ENCODE measurements at regions not wholly inside any gene's neighbourhood (a gene's known extent, or its start where the extent isn't known, plus 50 kb on each side); places are given as distances from the start of the nearest gene placed in this dataset.

DNA sequence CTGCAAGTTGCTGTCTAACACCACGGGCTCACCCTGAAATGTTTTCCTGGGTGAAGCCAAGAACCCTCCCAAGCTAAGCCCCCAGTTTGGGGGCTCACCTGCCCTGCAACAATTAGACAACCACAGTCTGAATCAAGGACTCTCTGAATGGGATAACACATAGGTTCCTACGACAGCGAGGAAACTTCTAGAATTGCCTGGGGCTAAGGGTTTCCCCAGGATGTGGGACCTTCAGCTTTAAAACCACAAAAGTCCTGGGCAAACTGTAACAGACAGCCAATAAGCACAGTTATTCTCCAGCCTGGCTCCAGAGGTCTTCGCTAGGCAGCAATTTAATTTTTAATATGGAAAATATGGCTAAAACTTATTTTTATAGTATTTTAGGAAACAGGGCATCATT, 162.6 kb downstream of the PRKX start:
- Mint-ChIP-seq H3K4me1 (ENCODE audit: unreplicated experiment) (no peaks in the 10 kb centered on the region), H3K27me3 (ENCODE audit: unreplicated experiment) (no peaks in the 10 kb centered on the region), H3K9me3 (ENCODE audit: unreplicated experiment) (no peaks in the 10 kb centered on the region), H3K27ac (ENCODE audit: unreplicated experiment) (no peak overlapping the region), H3K36me3 (ENCODE audit: low read depth, unreplicated experiment) (no peaks in the 10 kb centered on the region), H3K4me3 (ENCODE audit: unreplicated experiment) (no peak overlapping the region)
- no peak for DNase-seq (ENCODE audit: low spot score)
- TF ChIP-seq, protein P1, sequence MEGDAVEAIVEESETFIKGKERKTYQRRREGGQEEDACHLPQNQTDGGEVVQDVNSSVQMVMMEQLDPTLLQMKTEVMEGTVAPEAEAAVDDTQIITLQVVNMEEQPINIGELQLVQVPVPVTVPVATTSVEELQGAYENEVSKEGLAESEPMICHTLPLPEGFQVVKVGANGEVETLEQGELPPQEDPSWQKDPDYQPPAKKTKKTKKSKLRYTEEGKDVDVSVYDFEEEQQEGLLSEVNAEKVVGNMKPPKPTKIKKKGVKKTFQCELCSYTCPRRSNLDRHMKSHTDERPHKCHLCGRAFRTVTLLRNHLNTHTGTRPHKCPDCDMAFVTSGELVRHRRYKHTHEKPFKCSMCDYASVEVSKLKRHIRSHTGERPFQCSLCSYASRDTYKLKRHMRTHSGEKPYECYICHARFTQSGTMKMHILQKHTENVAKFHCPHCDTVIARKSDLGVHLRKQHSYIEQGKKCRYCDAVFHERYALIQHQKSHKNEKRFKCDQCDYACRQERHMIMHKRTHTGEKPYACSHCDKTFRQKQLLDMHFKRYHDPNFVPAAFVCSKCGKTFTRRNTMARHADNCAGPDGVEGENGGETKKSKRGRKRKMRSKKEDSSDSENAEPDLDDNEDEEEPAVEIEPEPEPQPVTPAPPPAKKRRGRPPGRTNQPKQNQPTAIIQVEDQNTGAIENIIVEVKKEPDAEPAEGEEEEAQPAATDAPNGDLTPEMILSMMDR (IDR thresholded peaks at IDR 0.05; ENCODE audit: unreplicated experiment) = no peak

DNA sequence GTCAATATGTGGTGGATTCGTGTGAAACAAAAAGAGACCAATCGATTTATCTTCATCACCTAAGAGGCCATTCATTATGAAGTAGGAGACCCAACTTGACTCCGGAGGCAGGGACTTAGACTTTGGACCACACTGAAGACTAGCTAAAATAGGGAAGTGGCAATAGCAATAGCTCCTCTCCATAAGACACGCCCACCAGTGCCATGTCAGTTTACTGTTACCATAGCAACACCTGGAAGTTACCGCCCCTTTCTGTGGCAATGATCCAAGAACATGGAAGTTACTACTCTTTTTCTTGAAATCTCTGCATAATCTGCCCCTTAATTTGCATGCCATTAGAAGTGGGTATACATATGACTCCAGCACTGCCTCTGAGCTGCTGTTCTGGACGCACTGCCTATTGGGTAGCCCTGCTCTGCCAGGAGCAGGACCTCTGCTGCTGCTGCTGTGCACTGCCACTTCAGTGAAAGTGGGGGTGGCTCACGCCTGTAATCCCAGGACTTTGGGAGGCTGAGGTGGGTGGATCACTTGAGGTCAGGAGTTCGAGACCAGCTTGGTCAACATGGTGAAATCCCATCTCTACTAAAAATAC, 163.2 kb downstream of the PRKX start:
- no peaks in the 10 kb centered on the region for H3K4me1 Mint-ChIP-seq (ENCODE audit: unreplicated experiment)
- H3K27ac Mint-ChIP-seq (ENCODE audit: unreplicated experiment) = no peak overlapping the region
- no peaks in the 10 kb centered on the region for H3K27me3 Mint-ChIP-seq (ENCODE audit: unreplicated experiment)
- H3K36me3 Mint-ChIP-seq (ENCODE audit: low read depth, unreplicated experiment) = no peaks in the 10 kb centered on the region
- DNase-seq (ENCODE audit: low spot score) = no peak
- no peaks in the 10 kb centered on the region for H3K9me3 Mint-ChIP-seq (ENCODE audit: unreplicated experiment)
- TF ChIP-seq, protein P1 (IDR thresholded peaks at IDR 0.05; ENCODE audit: unreplicated experiment) = no peak
- H3K4me3 Mint-ChIP-seq (ENCODE audit: unreplicated experiment) = no peak overlapping the region

DNA sequence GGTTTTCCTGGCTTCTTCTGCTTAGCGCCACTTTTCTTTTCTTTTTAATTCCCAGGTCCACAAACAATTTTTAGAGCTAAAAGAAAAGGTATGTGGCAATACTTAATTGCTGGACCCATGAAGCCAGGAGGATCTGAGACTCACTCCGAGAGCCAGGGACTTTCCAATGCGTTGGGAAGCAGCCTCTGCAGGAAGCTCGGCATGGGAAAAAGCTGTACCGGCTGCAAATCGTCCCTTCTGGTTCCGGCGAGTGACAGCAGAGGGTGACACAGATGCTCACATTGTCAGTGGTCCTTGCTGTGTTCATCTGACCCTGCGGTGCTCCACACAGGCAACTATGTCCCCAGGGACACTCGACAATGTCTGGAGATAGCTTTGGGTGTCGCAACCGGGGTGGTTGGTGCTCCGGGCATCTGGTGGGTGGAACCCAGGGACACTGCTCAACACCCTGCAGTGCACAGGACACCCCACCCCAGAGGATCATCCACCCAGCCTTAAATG, 164.0 kb downstream of the PRKX start:
- H3K27ac Mint-ChIP-seq (ENCODE audit: unreplicated experiment) = no peak overlapping the region
- no peaks in the 10 kb centered on the region for H3K4me1 Mint-ChIP-seq (ENCODE audit: unreplicated experiment)
- DNase-seq (ENCODE audit: low spot score) = no peak
- no peaks in the 10 kb centered on the region for H3K36me3 Mint-ChIP-seq (ENCODE audit: low read depth, unreplicated experiment)
- H3K27me3 Mint-ChIP-seq (ENCODE audit: unreplicated experiment) = no peaks in the 10 kb centered on the region
- TF ChIP-seq, protein P1 (IDR thresholded peaks at IDR 0.05; ENCODE audit: unreplicated experiment) = no peak
- no peak overlapping the region for H3K4me3 Mint-ChIP-seq (ENCODE audit: unreplicated experiment)
- H3K9me3 Mint-ChIP-seq (ENCODE audit: unreplicated experiment) = no peaks in the 10 kb centered on the region

GRCh38 chrX:3548765-3549391, 164.6 kb downstream of the PRKX start:
- TF ChIP-seq, protein P1 (IDR thresholded peaks at IDR 0.05; ENCODE audit: unreplicated experiment) = no peak
- Mint-ChIP-seq H3K4me3 (ENCODE audit: unreplicated experiment) (no peak overlapping the region), H3K9me3 (ENCODE audit: unreplicated experiment) (no peaks in the 10 kb centered on the region), H3K4me1 (ENCODE audit: unreplicated experiment) (no peaks in the 10 kb centered on the region), H3K36me3 (ENCODE audit: low read depth, unreplicated experiment) (no peaks in the 10 kb centered on the region), H3K27me3 (ENCODE audit: unreplicated experiment) (no peaks in the 10 kb centered on the region), H3K27ac (ENCODE audit: unreplicated experiment) (no peak overlapping the region)
- no peak for DNase-seq (ENCODE audit: low spot score)

DNA sequence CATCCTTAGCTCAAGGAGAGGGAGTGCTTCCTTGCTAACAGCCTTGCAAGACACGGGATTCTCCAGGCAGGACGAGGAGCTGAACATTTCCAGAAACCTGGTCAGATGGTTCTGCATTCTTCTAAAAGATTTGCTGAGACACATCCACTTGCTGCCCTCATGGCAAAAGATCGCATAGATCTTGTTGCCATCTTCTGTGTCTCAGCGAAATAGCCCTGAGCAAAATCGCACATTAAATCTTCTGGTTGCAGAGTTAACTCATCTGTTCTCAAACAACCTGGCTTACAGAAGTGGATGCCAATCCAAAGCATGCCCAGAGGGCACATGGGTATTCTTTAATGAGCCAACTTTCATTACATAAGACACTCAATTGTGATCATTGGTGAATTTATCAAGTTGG, 167.5 kb downstream of the PRKX start:
- Mint-ChIP-seq H3K4me3 (ENCODE audit: unreplicated experiment) (no peak overlapping the region), H3K27ac (ENCODE audit: unreplicated experiment) (no peak overlapping the region), H3K9me3 (ENCODE audit: unreplicated experiment) (no peaks in the 10 kb centered on the region), H3K27me3 (ENCODE audit: unreplicated experiment) (no peaks in the 10 kb centered on the region), H3K36me3 (ENCODE audit: low read depth, unreplicated experiment) (no peaks in the 10 kb centered on the region), H3K4me1 (ENCODE audit: unreplicated experiment) (no peaks in the 10 kb centered on the region)
- no peak for DNase-seq (ENCODE audit: low spot score)
- TF ChIP-seq, protein P1 (IDR thresholded peaks at IDR 0.05; ENCODE audit: unreplicated experiment) = no peak

All from endothelial cell (in vitro differentiated cells).